Transverse colon (tissue), 4 donors: ENCODE measurements at regions not wholly inside any gene's neighbourhood (a gene's known extent, or its start where the extent isn't known, plus 50 kb on each side); places are given as distances from the start of the nearest gene placed in this dataset.

Experiments
- DNase-seq: peaks from one replicate; pipeline ENCODE4 v3.0.0-alpha.2; 2019
- H3K27ac ChIP-seq, 4 donors: fragments of 200-600 bp; sonication (generic); 2 replicates each; pipeline ENCODE4 v1.5.1; 2016 to 2018; ENCODE audit warnings: inconsistent platforms in 4 of 4
- H3K27me3 ChIP-seq: fragments of 200-600 bp; sonication (generic); 2 replicates; pipeline ENCODE4 v1.5.1; 2017; ENCODE audit warnings: inconsistent platforms
- H3K36me3 ChIP-seq, 4 donors: fragments of 200-600 bp; sonication (generic); 2 replicates each; pipeline ENCODE4 v1.5.1; 2017 to 2019; ENCODE audit warnings: inconsistent platforms in 4 of 4
- H3K4me1 ChIP-seq, 4 donors: fragments of 200-600 bp; sonication (generic); 2 replicates each; pipeline ENCODE4 v1.5.1; 2017 to 2020; ENCODE audit warnings: inconsistent platforms in 4 of 4
- H3K4me3 ChIP-seq, 4 donors: fragments of 200-600 bp; sonication (generic); 1 replicate in 1 of 4; 2 replicates in 3 of 4; pipeline versions ENCODE4 v1.5.1 to v1.6.1; 2017 to 2019; ENCODE audit warnings: inconsistent platforms in 4 of 4
- H3K9me3 ChIP-seq, 2 donors: fragments of 200-600 bp; sonication (generic); 2 replicates each; pipeline ENCODE4 v1.5.1; 2017 to 2019; ENCODE audit warnings: inconsistent platforms in 2 of 2
- EP300 ChIP-seq: sonication (generic); formaldehyde crosslinking; IDR thresholded peaks from one replicate; pipeline ENCODE4 v1.6.1; 2017; ENCODE audit warnings: antibody characterized with exemption, low read depth
- POLR2A ChIP-seq: fragments of 450-650 bp; IDR thresholded peaks from one replicate; pipeline ENCODE4 v1.6.1; 2016; ENCODE audit warnings: antibody characterized with exemption, mild to moderate bottlenecking, moderate library complexity
- POLR2AphosphoS5 ChIP-seq, 3 donors: sonication (generic); formaldehyde crosslinking; IDR thresholded peaks; one replicate each; pipeline ENCODE4 v1.6.1; 2016; ENCODE audit warnings: antibody characterized with exemption in 3 of 3
- WGBS, 2 donors: methylation state at CpG; one replicate each; pipeline ENCODE4 v1.1.5; 2018; ENCODE audit warnings: low coverage in 1 of 2; 5-methylcytosine and 5-hydroxymethylcytosine counted together
- in situ Hi-C, 4 donors: fragments of 200-750 bp; cut with MboI; loops; one replicate each; pipeline versions ENCODE4 v1.15.0 to v1.15.1; 2017; ENCODE audit warnings: low sequenced_read_pairs in 3 of 4, low pct_ligation_motif_present in 1 of 4, low pct_unique_long_range_greater_than_20kb in 1 of 4
- intact Hi-C: fragments of 100-400 bp; cut with DNase I; formaldehyde crosslinking; loops from one replicate; pipeline ENCODE4 v1.15.1; 2023; ENCODE audit warnings: low total_unique reads
- TF ChIP-seq, protein P1 (sequence below), 5 experiments: fragments of 200-600 bp in 3 of 5; fragments of 450-650 bp in 2 of 5; sonication (generic) in 3 of 5; IDR thresholded peaks; 1 replicate in 2 of 5; 2 replicates in 3 of 5; pipeline ENCODE4 v1.5.1; 2016 to 2017; ENCODE audit warnings: antibody characterized with exemption in 5 of 5, inconsistent platforms in 3 of 5, mild to moderate bottlenecking in 2 of 5, moderate library complexity in 1 of 5

DNA sequence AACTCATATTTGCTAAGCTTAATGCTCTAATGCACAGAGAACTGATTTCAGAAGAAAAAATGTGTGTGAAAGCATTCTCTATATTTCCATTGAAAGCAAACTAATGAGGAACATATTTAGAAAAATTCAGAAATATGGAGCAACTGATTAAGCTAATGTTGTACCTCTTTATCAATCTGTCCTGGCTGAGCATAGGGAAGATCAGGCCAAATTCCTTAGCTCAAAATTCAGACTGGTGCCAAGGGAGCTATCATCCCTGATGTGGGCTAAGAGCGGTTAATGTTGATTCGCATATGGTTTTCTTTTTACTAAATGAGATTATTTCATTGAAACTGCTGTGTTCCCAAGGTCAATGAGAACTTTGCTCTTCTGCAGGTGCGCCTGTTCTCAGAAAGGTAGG lies 93.9 kb upstream of the HS3ST5 start:
- no peaks in the 10 kb centered on the region for H3K4me1 ChIP-seq
- TF ChIP-seq EP300 = no peak
- TF ChIP-seq POLR2A = no peak
- TF ChIP-seq POLR2AphosphoS5 (IDR thresholded peaks at IDR 0.05) = no peak
- TF ChIP-seq, protein P1, sequence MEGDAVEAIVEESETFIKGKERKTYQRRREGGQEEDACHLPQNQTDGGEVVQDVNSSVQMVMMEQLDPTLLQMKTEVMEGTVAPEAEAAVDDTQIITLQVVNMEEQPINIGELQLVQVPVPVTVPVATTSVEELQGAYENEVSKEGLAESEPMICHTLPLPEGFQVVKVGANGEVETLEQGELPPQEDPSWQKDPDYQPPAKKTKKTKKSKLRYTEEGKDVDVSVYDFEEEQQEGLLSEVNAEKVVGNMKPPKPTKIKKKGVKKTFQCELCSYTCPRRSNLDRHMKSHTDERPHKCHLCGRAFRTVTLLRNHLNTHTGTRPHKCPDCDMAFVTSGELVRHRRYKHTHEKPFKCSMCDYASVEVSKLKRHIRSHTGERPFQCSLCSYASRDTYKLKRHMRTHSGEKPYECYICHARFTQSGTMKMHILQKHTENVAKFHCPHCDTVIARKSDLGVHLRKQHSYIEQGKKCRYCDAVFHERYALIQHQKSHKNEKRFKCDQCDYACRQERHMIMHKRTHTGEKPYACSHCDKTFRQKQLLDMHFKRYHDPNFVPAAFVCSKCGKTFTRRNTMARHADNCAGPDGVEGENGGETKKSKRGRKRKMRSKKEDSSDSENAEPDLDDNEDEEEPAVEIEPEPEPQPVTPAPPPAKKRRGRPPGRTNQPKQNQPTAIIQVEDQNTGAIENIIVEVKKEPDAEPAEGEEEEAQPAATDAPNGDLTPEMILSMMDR (IDR thresholded peaks at IDR 0.05) = no peak
- H3K27me3 ChIP-seq = no peaks in the 10 kb centered on the region
- no peak overlapping the region for H3K4me3 ChIP-seq
- no peaks in the 10 kb centered on the region for H3K36me3 ChIP-seq
- DNase-seq = no peak
- intact Hi-C loops = no loop called here
- H3K27ac ChIP-seq = no peak overlapping the region
- 87 to 92% methylated on average over 3 of the region's 3 CpGs for WGBS, 2 donors
- no peaks in the 10 kb centered on the region for H3K9me3 ChIP-seq
- in situ Hi-C loops = no loop called here

DNA sequence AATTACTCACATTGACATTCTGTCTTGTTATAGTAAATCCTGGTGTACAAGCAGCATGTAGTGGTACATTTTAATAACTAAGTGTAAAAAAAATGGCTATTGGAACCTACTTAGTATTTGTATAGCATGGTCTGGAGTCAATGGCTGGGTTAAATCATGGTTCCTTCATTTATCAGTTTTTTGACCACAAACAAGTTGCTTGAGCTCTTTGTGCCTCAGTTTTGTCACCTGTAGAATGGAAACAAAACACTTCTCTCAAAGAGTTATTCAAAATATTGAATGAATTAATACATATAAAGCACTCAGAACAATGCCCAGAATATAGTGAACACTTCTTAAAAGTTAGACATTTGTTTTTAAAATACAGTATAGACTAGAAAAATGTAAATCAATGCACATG lies 93.2 kb upstream of the HS3ST5 start:
- no peaks in the 10 kb centered on the region for H3K9me3 ChIP-seq
- in situ Hi-C loops = no loop called here
- no peak for DNase-seq
- no peaks in the 10 kb centered on the region for H3K36me3 ChIP-seq
- intact Hi-C loops = no loop called here
- no peak overlapping the region for H3K4me3 ChIP-seq
- no peaks in the 10 kb centered on the region for H3K27me3 ChIP-seq
- H3K27ac ChIP-seq = no peak overlapping the region
- TF ChIP-seq EP300 (no peak), POLR2A (no peak), POLR2AphosphoS5 (IDR thresholded peaks at IDR 0.05) (no peak)
- TF ChIP-seq, protein P1 (IDR thresholded peaks at IDR 0.05) = no peak
- H3K4me1 ChIP-seq = no peaks in the 10 kb centered on the region

DNA sequence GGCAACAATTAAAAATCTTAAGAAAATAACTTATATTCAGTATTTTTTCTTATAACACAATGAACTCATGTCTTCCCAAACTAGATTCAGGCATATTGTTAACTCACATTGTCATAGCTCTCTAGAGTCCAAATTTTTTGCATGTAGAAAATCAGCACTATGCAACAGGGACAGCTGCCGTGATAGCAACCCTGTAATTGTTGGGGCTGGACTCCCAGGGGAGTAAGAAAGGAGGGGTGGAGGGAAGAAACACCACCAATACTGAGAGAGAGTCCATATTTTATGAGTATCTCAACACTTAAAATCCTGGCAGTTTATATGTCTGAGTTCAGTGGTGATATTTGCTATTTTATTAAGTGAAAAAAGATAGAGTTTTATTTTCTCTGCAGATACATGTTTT lies 89.6 kb upstream of the HS3ST5 start:
- Histone ChIP-seq H3K4me3 (no peak overlapping the region), H3K9me3 (no peaks in the 10 kb centered on the region), H3K4me1 (no peaks in the 10 kb centered on the region), H3K27ac (no peak overlapping the region), H3K36me3 (no peaks in the 10 kb centered on the region), H3K27me3 (no peaks in the 10 kb centered on the region)
- WGBS, 2 donors = 69 to 71% methylated on average over 1 of the region's 1 CpG
- intact Hi-C loops (no loop called here), in situ Hi-C loops (no loop called here)
- TF ChIP-seq POLR2A (no peak), POLR2AphosphoS5 (IDR thresholded peaks at IDR 0.05) (no peak), EP300 (no peak)
- TF ChIP-seq, protein P1 (IDR thresholded peaks at IDR 0.05) = no peak
- no peak for DNase-seq

DNA sequence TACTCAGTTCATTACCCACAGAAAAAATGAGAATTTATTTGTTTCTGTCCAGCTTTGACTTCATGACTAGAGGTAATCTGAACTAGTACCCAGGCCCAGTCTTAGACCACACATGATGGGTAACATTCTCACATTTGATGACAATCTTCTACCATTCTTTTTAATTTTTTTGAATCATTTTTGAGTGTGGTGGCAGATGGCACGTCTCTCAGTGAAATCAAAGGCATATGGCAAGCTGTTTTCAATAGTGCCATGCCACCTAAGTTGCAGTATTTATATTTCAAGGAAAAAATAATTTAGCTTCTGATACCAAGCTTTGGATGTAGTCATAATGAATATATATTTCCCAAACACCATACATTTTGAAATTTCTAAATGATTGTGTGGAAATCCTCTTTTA lies 88.8 kb upstream of the HS3ST5 start:
- DNase-seq = no peak
- intact Hi-C loops (no loop called here), in situ Hi-C loops (no loop called here)
- 76 to 86% methylated on average over 1 of the region's 1 CpG for whole genome bisulfite sequencing, 2 donors
- no peak overlapping the region for H3K27ac ChIP-seq
- H3K9me3 ChIP-seq = no peaks in the 10 kb centered on the region
- H3K27me3 ChIP-seq = no peaks in the 10 kb centered on the region
- no peaks in the 10 kb centered on the region for H3K4me1 ChIP-seq
- H3K36me3 ChIP-seq = no peaks in the 10 kb centered on the region
- H3K4me3 ChIP-seq = no peak overlapping the region
- no peak for TF ChIP-seq POLR2AphosphoS5 (IDR thresholded peaks at IDR 0.05)
- TF ChIP-seq, protein P1 (IDR thresholded peaks at IDR 0.05) = no peak
- TF ChIP-seq POLR2A = no peak
- TF ChIP-seq EP300 = no peak
